IMR-90 (cell line): ENCODE measurements at regions not wholly inside any gene's neighbourhood (a gene's known extent, or its start where the extent isn't known, plus 50 kb on each side); places are given as distances from the start of the nearest gene placed in this dataset.
A peak's percentile ranks its signal among the peaks of the same experiment; 100 is the strongest.

Source experiments
- ATAC-seq: fragments of 200-7000 bp; cut with Tn5 transposase; 2 replicates; pipeline ENCODE4 v1.9.1; 2020; ENCODE audit warnings: low read depth, mild to moderate bottlenecking, moderate library complexity
- BruUV-seq: library from RNA; stranded (reverse); fragments of 400-500 nt; replicated peaks from 2 replicates; lab custom pipeline; 2021; lab: Mats Ljungman, UMichigan
- CTCF ChIA-PET: fragments of 300-600 bp; formaldehyde crosslinking; extraction: SDS; loops from one replicate; lab custom pipeline; 2021; ENCODE audit warnings: antibody characterized with exemption; lab: Yijun Ruan, JAX
- POLR2A ChIA-PET: fragments of 300-600 bp; sonication (Branson Sonifier 250); formaldehyde crosslinking; loops from one replicate; lab custom pipeline; 2022; ENCODE audit warnings: antibody characterized with exemption; ENCODE audit not compliant: unreplicated experiment; lab: Charles Lee
- DNase-seq: peaks from one replicate; pipeline ENCODE4 v3.0.0; 2013
- H2AFZ ChIP-seq: replicated peaks from 2 replicates; pipeline ENCODE3; 2013; ENCODE audit warnings: low read length, mild to moderate bottlenecking; ENCODE audit not compliant: poor library complexity
- H2AK5ac ChIP-seq: 2 replicates; pipeline ENCODE4 v1.6.1; 2013; ENCODE audit warnings: low read depth, low read length, inconsistent platforms
- H2AK9ac ChIP-seq: replicated peaks from 2 replicates; pipeline ENCODE3; 2013; ENCODE audit warnings: mild to moderate bottlenecking, low read depth, low read length, moderate library complexity; ENCODE audit not compliant: poor library complexity
- H2BK120ac ChIP-seq: 2 replicates; pipeline ENCODE4 v1.6.1; 2013; ENCODE audit warnings: low read depth, low read length, inconsistent platforms
- H2BK15ac ChIP-seq: 3 replicates; pipeline ENCODE4 v1.6.1; 2013; ENCODE audit warnings: low read depth, low read length, inconsistent platforms
- H2BK20ac ChIP-seq: 2 replicates; pipeline ENCODE4 v1.6.1; 2013; ENCODE audit warnings: low read depth, mild to moderate bottlenecking, inconsistent platforms, low read length, moderate library complexity
- H2BK5ac ChIP-seq: 2 replicates; pipeline ENCODE4 v1.6.1; 2013; ENCODE audit warnings: mild to moderate bottlenecking, low read depth, low read length, inconsistent platforms; ENCODE audit not compliant: poor library complexity, severe bottlenecking
- H3K14ac ChIP-seq: replicated peaks from 2 replicates; pipeline ENCODE4 v1.6.1; 2013; ENCODE audit warnings: low read depth, low read length, inconsistent platforms
- H3K18ac ChIP-seq: 2 replicates; pipeline ENCODE4 v1.6.1; 2013; ENCODE audit warnings: low read depth, low read length, control low read depth
- H3K23ac ChIP-seq: 2 replicates; pipeline ENCODE4 v1.6.1; 2013; ENCODE audit warnings: low read depth, low read length, inconsistent platforms
- H3K27ac ChIP-seq: 2 replicates; pipeline ENCODE4 v1.5.1; 2013; ENCODE audit warnings: mild to moderate bottlenecking, control low read depth, low read length; ENCODE audit not compliant: insufficient read depth
- H3K27me3 ChIP-seq: 2 replicates; pipeline ENCODE4 v1.6.1; 2013; ENCODE audit warnings: low read length; ENCODE audit not compliant: control insufficient read depth, insufficient read depth
- H3K36me3 ChIP-seq: 2 replicates; pipeline ENCODE4 v1.6.1; 2013; ENCODE audit warnings: low read length, mixed read lengths; ENCODE audit not compliant: control insufficient read depth, insufficient read depth
- H3K4ac ChIP-seq: 2 replicates; pipeline ENCODE4 v1.6.1; 2013; ENCODE audit warnings: low read depth, low read length, inconsistent platforms
- H3K4me1 ChIP-seq: 2 replicates; pipeline ENCODE4 v1.6.1; 2013; ENCODE audit warnings: low read length, mixed read lengths; ENCODE audit not compliant: control insufficient read depth, insufficient read depth
- H3K4me2 ChIP-seq: 2 replicates; pipeline ENCODE4 v1.6.1; 2013; ENCODE audit warnings: low read depth, mild to moderate bottlenecking, control low read depth, low read length, moderate library complexity
- H3K4me3 ChIP-seq: 2 replicates; pipeline ENCODE4 v1.5.1; 2013; ENCODE audit warnings: low read depth, mild to moderate bottlenecking, control low read depth, low read length, moderate library complexity; ENCODE audit not compliant: insufficient read depth
- H3K56ac ChIP-seq: 2 replicates; pipeline ENCODE4 v1.6.1; 2013; ENCODE audit warnings: low read length, inconsistent platforms; ENCODE audit not compliant: insufficient read depth; ENCODE audit errors: extremely low read depth
- H3K79me1 ChIP-seq, 2 experiments: 2 replicates each; pipeline ENCODE4 v1.6.1; 2013; ENCODE audit warnings: low read length in 2 of 2, inconsistent platforms in 1 of 2, low read depth in 1 of 2
- H3K9ac ChIP-seq: 2 replicates; pipeline ENCODE4 v1.6.1; 2013; ENCODE audit warnings: low read depth, low read length, control low read depth
- H3K9me1 ChIP-seq: 2 replicates; pipeline ENCODE4 v1.6.1; 2013; ENCODE audit warnings: low read length, inconsistent platforms; ENCODE audit not compliant: insufficient read depth
- H3K9me3 ChIP-seq: 2 replicates; pipeline ENCODE4 v1.6.1; 2013; ENCODE audit warnings: low read length; ENCODE audit not compliant: control insufficient read depth, insufficient read depth
- H4K20me1 ChIP-seq: 2 replicates; pipeline ENCODE4 v1.6.1; 2013; ENCODE audit warnings: low read length, inconsistent platforms; ENCODE audit not compliant: insufficient read depth
- H4K5ac ChIP-seq: 2 replicates; pipeline ENCODE4 v1.6.1; 2013; ENCODE audit warnings: mild to moderate bottlenecking, low read depth, low read length, control low read depth
- H4K8ac ChIP-seq, 2 experiments: 2 replicates each; pipeline ENCODE4 v1.6.1; 2013; ENCODE audit warnings: low read depth in 2 of 2, low read length in 2 of 2, control low read depth in 1 of 2, inconsistent platforms in 1 of 2
- H4K91ac ChIP-seq: 2 replicates; pipeline ENCODE4 v1.6.1; 2013; ENCODE audit warnings: low read depth, low read length, inconsistent platforms; ENCODE audit not compliant: insufficient read depth
- MAFK ChIP-seq: IDR thresholded peaks from 2 replicates; pipeline ENCODE4 v1.6.1; 2012; ENCODE audit warnings: low read depth, low read length, improper control_type of control experiment
- SMC3 ChIP-seq: fragments of 150-350 bp; IDR thresholded peaks from 2 replicates; pipeline ENCODE4 v1.6.1; 2016; ENCODE audit warnings: low read depth, mild to moderate bottlenecking, antibody characterized with exemption, low read length, moderate library complexity
- WGBS, 2 experiments: methylation state at CpG; one replicate each; pipeline versions ENCODE4 v1.1.5 to v1.1.7; 2013; ENCODE audit warnings: missing lambda C conversion rate in 2 of 2; ENCODE audit not compliant: insufficient read length in 1 of 2; ENCODE audit errors: extremely low coverage in 2 of 2; 5-methylcytosine and 5-hydroxymethylcytosine counted together
- dilution Hi-C: fragments of 300-500 bp; cut with HindIII; formaldehyde crosslinking; loops from one replicate; pipeline ENCODE4 v1.14.3; 2018; ENCODE audit warnings: low sequenced_read_pairs; ENCODE audit not compliant: unreplicated experiment
- in situ Hi-C: fragments of 300-500 bp; cut with MboI; formaldehyde crosslinking; loops from 3 replicates; pipeline ENCODE4 v1.14.3; 2019; ENCODE audit warnings: low sequenced_read_pairs, inconsistent platforms, mixed read lengths
- intact Hi-C: fragments of 100-400 bp; cut with micrococcal nuclease; formaldehyde crosslinking; loops from 2 replicates; pipeline ENCODE4 v1.10.0; 2022

GRCh38 chr13:53844473-53845146 is 816.0 kb downstream of the OLFM4 start:
- Histone ChIP-seq H4K8ac (no peak overlapping the region), H3K27me3 (no peaks in the 10 kb centered on the region), H3K79me1 (no peaks in the 10 kb centered on the region), H3K27ac (no peak overlapping the region), H2BK120ac (no peak overlapping the region), H3K18ac (no peak overlapping the region), H2AK5ac (no peak overlapping the region), H2BK5ac (no peak overlapping the region), H2AFZ (no peak overlapping the region), H3K4me2 (no peak overlapping the region), H4K91ac (no peak overlapping the region), H3K23ac (no peak overlapping the region), H3K4me1 (no peaks in the 10 kb centered on the region), H3K4ac (no peak overlapping the region), H3K9me1 (no peaks in the 10 kb centered on the region), H3K56ac (no peak overlapping the region), H3K14ac (no peak overlapping the region), H4K20me1 (no peaks in the 10 kb centered on the region), H2BK20ac (no peak overlapping the region), H2AK9ac (no peak overlapping the region), H3K36me3 (no peaks in the 10 kb centered on the region), H2BK15ac (no peak overlapping the region), H4K5ac (no peak overlapping the region), H3K4me3 (no peak overlapping the region), H3K9me3 (peaks cover 5% of the 10 kb centered on the region), H3K9ac (no peak overlapping the region)
- peak; percentile 51; the same call in 1 of the 2 replicates for TF ChIP-seq MAFK
- no peak for TF ChIP-seq SMC3
- ChIA-PET CTCF (no interaction called here), POLR2A (no interaction called here)
- dilution Hi-C loops: no loop called here
- ATAC-seq: no peak
- intact Hi-C loops: no loop called here
- DNase-seq: no peak
- WGBS, 2 experiments: no CpG with 5 or more reads among the region's 6 CpGs
- no TSS peak for BruUV-seq
- in situ Hi-C loops: no loop called here
